B cell (primary cell): ENCODE measurements at regions not wholly inside any gene's neighbourhood (a gene's known extent, or its start where the extent isn't known, plus 50 kb on each side); places are given as distances from the start of the nearest gene placed in this dataset.

Experiments used
- ATAC-seq: fragments of 200-7000 bp; cut with Tn5 transposase; one replicate; pipeline ENCODE4 v1.10.0; 2021; ENCODE audit warnings: low read depth, mild to moderate bottlenecking, moderate number of reproducible peaks, moderate library complexity
- CTCF ChIA-PET: fragments of 350-600 bp; sonication (Branson Sonifier 250); formaldehyde crosslinking; loops from one replicate; lab custom pipeline; 2021; ENCODE audit warnings: antibody characterized with exemption, inconsistent platforms; lab: Charles Lee
- POLR2A ChIA-PET: fragments of 350-600 bp; sonication (Branson Sonifier 250); formaldehyde crosslinking; loops from one replicate; lab custom pipeline; 2021; ENCODE audit warnings: antibody characterized with exemption; lab: Charles Lee
- DNase-seq: peaks from one replicate; pipeline ENCODE4 v3.0.0; 2013
- H2AFZ ChIP-seq: 2 replicates; pipeline ENCODE4 v1.6.1; 2012; ENCODE audit warnings: mild to moderate bottlenecking, low read depth, low read length; ENCODE audit not compliant: insufficient read depth, poor library complexity, severe bottlenecking
- H3K27ac ChIP-seq, 2 donors: 1 replicate in 1 of 2; 2 replicates in 1 of 2; pipeline ENCODE4 v1.5.1; 2012 to 2013; ENCODE audit warnings: low read length in 2 of 2, mild to moderate bottlenecking in 2 of 2, moderate library complexity in 1 of 2
- H3K27me3 ChIP-seq, 4 experiments: fragments of 200-600 bp in 1 of 4; sonication (generic) in 1 of 4; replicated peaks in 1 of 4; 1 replicate in 2 of 4; 2 replicates in 2 of 4; pipeline versions ENCODE4 v1.6.1 to v1.7.0; 2013 to 2016; ENCODE audit warnings: low read length in 3 of 4, mild to moderate bottlenecking in 2 of 4, mixed read lengths in 1 of 4, moderate library complexity in 1 of 4; ENCODE audit not compliant: insufficient read depth in 4 of 4, control insufficient read depth in 3 of 4; ENCODE audit errors: control extremely low read depth in 1 of 4
- H3K36me3 ChIP-seq, 2 experiments: replicated peaks in 1 of 2; 1 replicate in 1 of 2; 2 replicates in 1 of 2; pipeline versions ENCODE4 v1.6.1 to v1.7.1; 2013; ENCODE audit warnings: low read length in 1 of 2; ENCODE audit not compliant: insufficient read depth in 2 of 2, control insufficient read depth in 1 of 2; ENCODE audit errors: control extremely low read depth in 1 of 2, extremely low read depth in 1 of 2
- H3K4me1 ChIP-seq, 2 donors: fragments of 200-600 bp in 1 of 2; sonication (generic) in 1 of 2; 1 replicate in 1 of 2; 2 replicates in 1 of 2; pipeline versions ENCODE4 v1.5.1 to v1.6.1; 2013 to 2017; ENCODE audit warnings: low read length in 2 of 2; ENCODE audit not compliant: control insufficient read depth in 2 of 2, insufficient read depth in 2 of 2
- H3K4me2 ChIP-seq: replicated peaks from 2 replicates; pipeline ENCODE3; 2012; ENCODE audit warnings: mild to moderate bottlenecking, low read depth, low read length; ENCODE audit not compliant: poor library complexity, severe bottlenecking
- H3K4me3 ChIP-seq, 5 experiments: fragments of 200-600 bp in 1 of 5; sonication (generic) in 1 of 5; 1 replicate in 3 of 5; 2 replicates in 2 of 5; pipeline versions ENCODE4 v1.5.1 to v1.7.0; 2011 to 2016; ENCODE audit warnings: low read length in 4 of 5, mild to moderate bottlenecking in 4 of 5, low read depth in 2 of 5, control low read depth in 1 of 5, moderate library complexity in 1 of 5; ENCODE audit not compliant: insufficient read depth in 1 of 5; ENCODE audit errors: control extremely low read depth in 1 of 5, extremely low read depth in 1 of 5
- H3K79me2 ChIP-seq: fragments of 200-600 bp; sonication (generic); one replicate; pipeline ENCODE4 v1.6.0; 2016; ENCODE audit warnings: low read length; ENCODE audit not compliant: control insufficient read depth, insufficient read depth
- H3K9ac ChIP-seq: fragments of 200-600 bp; sonication (generic); 2 replicates; pipeline ENCODE4 v1.6.1; 2017; ENCODE audit warnings: mild to moderate bottlenecking, low read length, moderate library complexity
- H3K9me3 ChIP-seq, 3 donors: one replicate each; pipeline versions ENCODE4 v1.6.1 to v1.7.1; 2013; ENCODE audit warnings: low read length in 2 of 3; ENCODE audit not compliant: control insufficient read depth in 2 of 3, insufficient read depth in 1 of 3; ENCODE audit errors: control extremely low read depth in 1 of 3
- H4K20me1 ChIP-seq: 2 replicates; pipeline ENCODE4 v1.6.0; 2012; ENCODE audit warnings: mild to moderate bottlenecking, low read length; ENCODE audit not compliant: insufficient read depth, control insufficient read depth, poor library complexity, severe bottlenecking
- H3K27ac Mint-ChIP-seq: one replicate; pipeline ENCODE4 v1.8.0; 2021; ENCODE audit warnings: mixed read lengths
- H3K27me3 Mint-ChIP-seq: one replicate; pipeline ENCODE4 v1.8.0; 2021; ENCODE audit warnings: mixed read lengths
- H3K4me1 Mint-ChIP-seq: one replicate; pipeline ENCODE4 v1.8.0; 2021; ENCODE audit warnings: mixed read lengths
- H3K4me3 Mint-ChIP-seq: one replicate; pipeline ENCODE4 v1.8.0; 2021; ENCODE audit warnings: mixed read lengths
- H3K9me3 Mint-ChIP-seq: one replicate; pipeline ENCODE4 v1.8.0; 2022; ENCODE audit warnings: mixed read lengths; ENCODE audit not compliant: insufficient read depth
- EZH2 ChIP-seq: IDR thresholded peaks from 2 replicates; pipeline ENCODE4 v1.6.1; 2012; ENCODE audit warnings: borderline replicate concordance, low read depth, mild to moderate bottlenecking, moderate library complexity, low read length; ENCODE audit not compliant: insufficient read depth, poor library complexity, severe bottlenecking
- WGBS: methylation state at CpG from one replicate; pipeline ENCODE4 v1.1.5; 2013; ENCODE audit warnings: missing lambda C conversion rate; ENCODE audit not compliant: insufficient coverage; 5-methylcytosine and 5-hydroxymethylcytosine counted together
- intact Hi-C: fragments of 100-400 bp; cut with micrococcal nuclease; formaldehyde crosslinking; loops from one replicate; pipeline ENCODE4 v1.10.0; 2022
- TF ChIP-seq, protein P1 (sequence below): fragments of 200-600 bp; IDR thresholded peaks from one replicate; pipeline ENCODE4 v1.8.0; 2022; ENCODE audit warnings: antibody characterized with exemption, mild to moderate bottlenecking

DNA sequence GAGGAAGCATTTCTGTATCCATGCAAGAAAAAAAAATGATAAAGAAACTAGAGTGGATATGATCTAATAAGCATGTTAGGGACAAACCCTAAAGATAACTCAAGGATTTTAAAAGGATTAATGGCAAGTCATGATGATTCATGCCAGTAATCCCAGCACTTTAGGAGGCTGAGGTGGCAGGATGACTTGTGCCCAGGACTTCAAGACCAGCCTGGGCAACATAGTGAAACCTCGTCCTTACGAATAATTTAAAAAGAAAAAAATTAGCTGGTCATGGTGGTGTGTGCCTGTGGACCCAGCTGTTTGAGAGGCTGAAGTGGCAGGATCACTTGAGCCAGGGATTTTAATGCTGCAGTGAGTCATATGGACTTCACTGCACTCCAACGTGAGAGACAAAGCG is 145.5 kb upstream of the BLID start:
- H3K9me3 Mint-ChIP-seq = no peaks in the 10 kb centered on the region
- no CpG with 5 or more reads among the region's 4 CpGs for WGBS
- H3K27ac Mint-ChIP-seq = no peak overlapping the region
- TF ChIP-seq, protein P1, sequence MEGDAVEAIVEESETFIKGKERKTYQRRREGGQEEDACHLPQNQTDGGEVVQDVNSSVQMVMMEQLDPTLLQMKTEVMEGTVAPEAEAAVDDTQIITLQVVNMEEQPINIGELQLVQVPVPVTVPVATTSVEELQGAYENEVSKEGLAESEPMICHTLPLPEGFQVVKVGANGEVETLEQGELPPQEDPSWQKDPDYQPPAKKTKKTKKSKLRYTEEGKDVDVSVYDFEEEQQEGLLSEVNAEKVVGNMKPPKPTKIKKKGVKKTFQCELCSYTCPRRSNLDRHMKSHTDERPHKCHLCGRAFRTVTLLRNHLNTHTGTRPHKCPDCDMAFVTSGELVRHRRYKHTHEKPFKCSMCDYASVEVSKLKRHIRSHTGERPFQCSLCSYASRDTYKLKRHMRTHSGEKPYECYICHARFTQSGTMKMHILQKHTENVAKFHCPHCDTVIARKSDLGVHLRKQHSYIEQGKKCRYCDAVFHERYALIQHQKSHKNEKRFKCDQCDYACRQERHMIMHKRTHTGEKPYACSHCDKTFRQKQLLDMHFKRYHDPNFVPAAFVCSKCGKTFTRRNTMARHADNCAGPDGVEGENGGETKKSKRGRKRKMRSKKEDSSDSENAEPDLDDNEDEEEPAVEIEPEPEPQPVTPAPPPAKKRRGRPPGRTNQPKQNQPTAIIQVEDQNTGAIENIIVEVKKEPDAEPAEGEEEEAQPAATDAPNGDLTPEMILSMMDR = no peak
- no peak for TF ChIP-seq EZH2
- no peaks in the 10 kb centered on the region for H3K4me1 Mint-ChIP-seq
- Histone ChIP-seq H3K4me3 (no peak overlapping the region), H3K4me1 (no peaks in the 10 kb centered on the region), H3K4me2 (no peak overlapping the region), H3K9ac (no peak overlapping the region), H3K36me3 (no peaks in the 10 kb centered on the region), H3K79me2 (no peaks in the 10 kb centered on the region), H3K9me3 (peaks cover 0 to 3% (median 0%) of the 10 kb centered on the region in 3 donors), H3K27me3 (no peaks in the 10 kb centered on the region), H4K20me1 (no peaks in the 10 kb centered on the region), H3K27ac (no peak overlapping the region), H2AFZ (no peak overlapping the region)
- ChIA-PET POLR2A (no interaction called here), CTCF (no interaction called here)
- DNase-seq (no peak), ATAC-seq (no peak)
- peaks cover 8% of the 10 kb centered on the region for H3K27me3 Mint-ChIP-seq
- H3K4me3 Mint-ChIP-seq = no peak overlapping the region
- intact Hi-C loops = no loop called here

DNA sequence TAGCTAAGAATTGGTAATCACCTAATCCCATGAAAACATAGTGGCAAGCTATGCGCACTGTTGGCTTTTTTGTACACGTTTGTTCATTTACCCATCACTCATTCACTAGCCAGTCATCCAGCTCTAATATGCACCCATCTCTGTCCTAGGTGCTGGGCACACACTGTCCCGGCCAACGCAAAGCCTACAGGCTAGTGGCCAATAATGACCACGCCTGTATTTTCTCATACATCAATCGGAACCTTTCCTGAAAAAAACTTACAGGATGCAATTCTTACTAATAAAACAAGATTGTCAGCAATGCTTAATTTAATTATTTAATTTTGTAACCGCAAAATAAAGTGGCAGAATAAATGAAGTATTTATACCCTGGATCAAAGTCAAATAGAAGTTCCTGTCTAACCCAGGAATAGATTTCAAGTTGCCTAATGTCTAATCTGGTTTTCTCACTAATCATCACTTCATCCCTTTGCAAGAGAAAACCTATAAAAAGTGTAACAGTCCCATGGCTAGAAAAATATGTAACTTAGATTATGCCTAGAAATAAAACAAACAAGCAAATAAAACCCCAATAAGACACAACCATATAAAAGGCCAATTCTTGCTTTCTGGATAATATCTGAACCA is 143.3 kb upstream of the BLID start:
- Histone ChIP-seq H3K36me3 (no peaks in the 10 kb centered on the region), H3K4me2 (no peak overlapping the region), H3K27ac (no peak overlapping the region), H4K20me1 (no peaks in the 10 kb centered on the region), H3K27me3 (no peaks in the 10 kb centered on the region), H3K79me2 (no peaks in the 10 kb centered on the region), H3K4me1 (no peaks in the 10 kb centered on the region), H3K4me3 (no peak overlapping the region), H3K9ac (no peak overlapping the region), H3K9me3 (peaks cover 0 to 3% (median 0%) of the 10 kb centered on the region in 3 donors), H2AFZ (no peak overlapping the region)
- Mint-ChIP-seq H3K27ac (no peak overlapping the region), H3K9me3 (peaks cover 3% of the 10 kb centered on the region), H3K4me1 (no peaks in the 10 kb centered on the region), H3K27me3 (peaks cover 5% of the 10 kb centered on the region), H3K4me3 (no peak overlapping the region)
- ATAC-seq (no peak), DNase-seq (no peak)
- CTCF ChIA-PET = no interaction called here
- intact Hi-C loops = no loop called here
- WGBS = 93% methylated on average over 3 of the region's 7 CpGs
- POLR2A ChIA-PET = no interaction called here
- TF ChIP-seq EZH2 = no peak
- TF ChIP-seq, protein P1 = no peak
